Activated T-helper 17 cell treated with anti-CD3 and anti-CD28 coated beads, Interleukin-2, amount 50 U/mL, for 72 hours (primary cell): ENCODE measurements at regions not wholly inside any gene's neighbourhood (a gene's known extent, or its start where the extent isn't known, plus 50 kb on each side); places are given as distances from the start of the nearest gene placed in this dataset.

Experiments
- ATAC-seq: fragments of 150-1000 bp; cut with Tn5 transposase; replicated peaks from 2 replicates; pipeline ENCODE4 v1.10.0; 2021; ENCODE audit warnings: mild to moderate bottlenecking, moderate library complexity
- H3K27ac Mint-ChIP-seq: one replicate; pipeline ENCODE4 v1.8.0; 2022; ENCODE audit warnings: mixed read lengths
- H3K27me3 Mint-ChIP-seq: one replicate; pipeline ENCODE4 v1.8.0; 2022; ENCODE audit warnings: mixed read lengths
- H3K36me3 Mint-ChIP-seq: one replicate; pipeline ENCODE4 v1.8.0; 2022; ENCODE audit warnings: low read depth, mild to moderate bottlenecking, mixed read lengths
- H3K4me1 Mint-ChIP-seq: one replicate; pipeline ENCODE4 v1.8.0; 2022; ENCODE audit warnings: mixed read lengths
- H3K4me3 Mint-ChIP-seq: one replicate; pipeline ENCODE4 v1.8.0; 2022; ENCODE audit warnings: mild to moderate bottlenecking, mixed read lengths
- H3K9me3 Mint-ChIP-seq: one replicate; pipeline ENCODE4 v1.8.0; 2022; ENCODE audit warnings: mixed read lengths

DNA sequence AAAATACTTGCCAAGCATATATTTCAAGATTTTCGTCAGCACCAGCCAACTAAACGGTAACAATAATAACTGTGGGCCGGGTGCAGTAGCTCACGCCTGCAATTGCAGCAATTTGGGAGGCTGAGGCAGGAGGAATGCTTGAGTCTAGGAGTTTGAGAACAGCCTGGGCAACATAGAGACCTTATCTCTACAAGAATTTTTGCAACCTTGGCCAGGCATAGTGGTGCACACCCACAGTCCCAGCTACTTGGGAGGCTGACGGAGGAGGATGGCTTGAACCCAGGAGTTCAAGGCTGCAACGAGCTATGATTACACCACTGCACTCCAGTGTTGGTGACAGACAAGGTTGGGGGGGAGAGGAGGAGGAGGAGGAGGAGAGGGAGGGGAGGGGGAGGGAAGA lies 145.0 kb upstream of the TIAM1 start:
- Mint-ChIP-seq H3K27ac (no peak overlapping the region), H3K9me3 (peaks cover 10% of the 10 kb centered on the region), H3K27me3 (no peaks in the 10 kb centered on the region), H3K4me3 (no peak overlapping the region), H3K4me1 (no peaks in the 10 kb centered on the region), H3K36me3 (no peaks in the 10 kb centered on the region)
- no peak for ATAC-seq

DNA sequence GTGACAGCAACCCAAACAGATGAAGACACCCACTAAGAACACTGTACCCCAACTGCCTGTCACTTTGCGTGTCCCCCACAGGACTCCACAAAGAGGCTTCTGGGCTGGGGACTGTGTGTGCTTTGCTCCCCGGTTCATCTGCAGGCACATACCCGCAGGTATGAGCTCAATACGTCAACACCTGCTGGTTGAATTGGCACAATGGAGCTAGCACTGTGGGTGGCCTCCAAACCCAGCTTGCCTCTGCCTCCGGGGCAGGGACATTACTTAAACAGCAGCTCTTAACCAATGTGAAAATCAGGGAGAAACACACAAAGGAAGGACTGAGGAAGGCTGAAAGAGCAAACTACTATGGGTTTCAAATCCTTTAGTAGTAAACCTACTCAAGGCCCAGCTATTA lies 140.2 kb upstream of the TIAM1 start:
- H3K4me1 Mint-ChIP-seq = no peaks in the 10 kb centered on the region
- no peak for ATAC-seq
- no peaks in the 10 kb centered on the region for H3K27me3 Mint-ChIP-seq
- H3K9me3 Mint-ChIP-seq = peaks cover 10% of the 10 kb centered on the region
- no peak overlapping the region for H3K4me3 Mint-ChIP-seq
- H3K36me3 Mint-ChIP-seq = no peaks in the 10 kb centered on the region
- no peak overlapping the region for H3K27ac Mint-ChIP-seq

DNA sequence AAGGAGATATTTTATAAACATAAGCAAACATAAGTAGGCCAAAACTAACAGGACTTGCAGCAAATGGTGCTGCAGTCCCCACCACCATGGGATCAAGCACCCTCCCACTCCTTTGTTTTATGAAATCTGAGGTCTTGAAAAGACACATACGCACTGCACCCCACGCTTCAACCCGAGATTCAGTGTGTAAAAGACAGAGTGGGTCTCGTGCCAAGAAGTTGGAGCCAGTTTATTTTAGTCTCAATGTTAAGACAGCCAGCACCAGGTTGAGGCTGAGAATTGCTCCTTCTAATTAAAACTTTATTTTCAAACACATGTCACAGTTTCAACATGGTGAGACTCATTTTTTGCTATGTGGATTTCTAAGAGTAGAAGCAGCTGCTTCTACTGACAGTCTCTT lies 139.1 kb upstream of the TIAM1 start:
- Mint-ChIP-seq H3K27me3 (no peaks in the 10 kb centered on the region), H3K36me3 (no peaks in the 10 kb centered on the region), H3K4me1 (no peaks in the 10 kb centered on the region), H3K4me3 (no peak overlapping the region), H3K9me3 (peaks cover 10% of the 10 kb centered on the region), H3K27ac (no peak overlapping the region)
- ATAC-seq = no peak

DNA sequence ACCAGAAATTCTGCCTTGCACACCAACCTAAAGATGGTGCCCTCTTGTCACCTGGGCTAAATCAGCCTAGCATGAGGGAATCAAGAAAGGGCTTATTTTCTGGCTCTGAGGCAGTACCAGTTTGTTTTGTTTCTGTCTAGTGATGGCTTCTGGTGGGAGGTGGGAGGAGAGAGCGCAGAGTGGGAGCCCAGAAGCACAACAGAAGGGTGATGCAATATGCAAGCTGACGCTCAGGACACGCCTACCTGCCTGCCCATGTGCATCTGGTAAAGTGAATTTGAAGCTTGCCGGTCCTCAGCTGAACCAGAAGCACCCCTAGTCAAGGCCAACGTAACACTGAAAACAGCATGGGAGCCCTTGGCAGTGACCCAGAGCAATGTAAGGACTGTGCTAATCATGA lies 138.4 kb upstream of the TIAM1 start:
- Mint-ChIP-seq H3K27me3 (no peaks in the 10 kb centered on the region), H3K9me3 (peaks cover 10% of the 10 kb centered on the region), H3K36me3 (no peaks in the 10 kb centered on the region), H3K4me1 (no peaks in the 10 kb centered on the region), H3K4me3 (no peak overlapping the region), H3K27ac (no peak overlapping the region)
- no peak for ATAC-seq

DNA sequence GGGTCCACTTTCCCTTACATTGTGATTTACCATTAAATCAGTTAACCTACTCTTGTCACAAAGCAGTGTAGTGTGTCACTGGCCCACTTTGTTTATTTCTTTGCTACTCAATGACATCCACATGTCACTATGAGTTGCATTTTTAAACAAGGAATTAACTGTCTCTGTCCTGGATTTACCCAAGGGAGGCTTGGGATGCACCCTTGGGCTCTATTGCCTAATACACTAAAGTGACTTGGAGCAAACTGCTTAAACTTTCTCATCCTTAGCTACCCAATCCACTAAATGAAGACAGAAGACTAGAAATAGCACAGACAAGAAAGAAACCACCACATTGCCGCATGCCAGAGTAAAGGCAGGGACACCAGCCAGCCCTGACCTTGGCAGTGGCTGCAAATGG lies 136.2 kb upstream of the TIAM1 start:
- no peaks in the 10 kb centered on the region for H3K36me3 Mint-ChIP-seq
- ATAC-seq = no peak
- H3K4me1 Mint-ChIP-seq = no peaks in the 10 kb centered on the region
- peaks cover 5% of the 10 kb centered on the region for H3K9me3 Mint-ChIP-seq
- H3K27ac Mint-ChIP-seq = no peak overlapping the region
- no peak overlapping the region for H3K4me3 Mint-ChIP-seq
- no peaks in the 10 kb centered on the region for H3K27me3 Mint-ChIP-seq

DNA sequence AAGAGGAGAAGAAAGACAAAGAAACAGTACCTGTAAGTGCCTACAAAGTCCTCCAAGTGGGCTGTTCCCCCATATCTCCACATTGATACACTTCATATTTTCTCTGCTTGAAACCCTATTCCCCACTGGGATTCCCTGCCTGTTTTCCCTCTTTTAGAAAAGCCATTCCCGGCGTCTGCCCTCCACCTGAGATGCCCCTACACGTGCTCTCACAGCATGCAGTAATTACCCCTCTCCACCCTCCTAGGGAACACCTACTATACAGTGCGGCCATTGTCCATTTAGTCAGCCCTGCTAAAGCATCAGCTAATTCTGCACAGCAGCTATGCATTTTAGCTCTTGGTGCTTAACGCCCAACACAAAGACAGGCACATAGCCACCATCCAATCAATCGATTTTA lies 135.7 kb upstream of the TIAM1 start:
- no peak for ATAC-seq
- Mint-ChIP-seq H3K4me3 (no peak overlapping the region), H3K36me3 (no peaks in the 10 kb centered on the region), H3K9me3 (peaks cover 1% of the 10 kb centered on the region), H3K4me1 (no peaks in the 10 kb centered on the region), H3K27me3 (no peaks in the 10 kb centered on the region), H3K27ac (no peak overlapping the region)

DNA sequence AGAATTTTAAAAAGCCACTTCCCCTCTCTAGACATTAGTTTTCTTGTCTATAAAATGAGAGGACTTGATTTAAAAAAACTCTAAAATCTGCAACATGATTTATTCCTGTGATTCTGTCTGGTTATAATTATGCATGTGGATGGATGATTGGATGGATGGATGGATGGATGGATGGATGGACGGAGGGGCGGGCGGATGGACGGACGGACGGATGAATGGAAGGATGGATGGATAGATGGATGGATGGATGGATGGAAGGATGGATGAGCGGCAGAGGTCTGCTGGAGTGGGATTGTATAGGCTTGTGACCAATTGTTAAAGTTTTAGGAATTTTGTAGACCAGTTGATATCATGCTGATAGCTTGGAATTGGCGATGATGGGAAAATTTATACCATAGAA lies 135.2 kb upstream of the TIAM1 start:
- H3K36me3 Mint-ChIP-seq = no peaks in the 10 kb centered on the region
- H3K27ac Mint-ChIP-seq = no peak overlapping the region
- H3K9me3 Mint-ChIP-seq = no peaks in the 10 kb centered on the region
- no peak overlapping the region for H3K4me3 Mint-ChIP-seq
- no peak for ATAC-seq
- no peaks in the 10 kb centered on the region for H3K27me3 Mint-ChIP-seq
- H3K4me1 Mint-ChIP-seq = no peaks in the 10 kb centered on the region

DNA sequence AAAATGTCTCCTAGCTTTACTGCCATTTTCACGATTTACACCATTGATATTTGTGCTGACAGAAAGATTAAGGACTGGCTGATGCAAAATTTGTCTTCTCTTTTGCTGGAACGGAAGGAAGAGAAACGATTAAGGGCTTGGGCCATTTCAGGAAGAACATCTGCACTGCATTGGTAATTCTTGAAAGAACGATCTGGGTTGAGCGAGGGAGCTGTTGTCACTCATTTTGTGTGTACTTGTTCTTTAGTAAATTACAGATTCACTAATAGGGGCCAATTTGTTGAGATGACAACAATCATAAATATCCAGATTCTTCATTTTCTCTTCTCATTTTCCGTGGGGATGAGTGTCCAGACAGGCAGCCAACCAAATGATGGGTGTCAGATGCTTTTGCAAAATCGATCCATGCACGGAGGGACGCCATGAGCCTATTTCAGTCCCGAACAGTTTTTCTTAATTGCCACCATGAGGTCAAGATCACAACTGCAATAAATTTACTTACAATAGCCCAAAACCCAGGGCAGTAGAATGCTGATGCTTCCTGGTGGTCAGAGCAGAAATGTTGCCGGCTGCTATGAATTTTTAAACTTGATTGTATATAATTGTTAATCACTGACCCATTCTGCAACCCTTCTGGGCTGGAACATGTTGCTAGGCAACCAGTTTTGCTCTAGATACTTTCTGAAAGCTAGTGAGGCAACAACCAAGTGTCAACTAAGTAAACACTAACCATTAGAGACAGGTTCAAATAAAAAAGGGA lies 132.4 kb upstream of the TIAM1 start:
- Mint-ChIP-seq H3K27ac (no peak overlapping the region), H3K27me3 (no peaks in the 10 kb centered on the region), H3K4me3 (no peak overlapping the region), H3K36me3 (no peaks in the 10 kb centered on the region), H3K9me3 (no peaks in the 10 kb centered on the region), H3K4me1 (no peaks in the 10 kb centered on the region)
- no peak for ATAC-seq

DNA sequence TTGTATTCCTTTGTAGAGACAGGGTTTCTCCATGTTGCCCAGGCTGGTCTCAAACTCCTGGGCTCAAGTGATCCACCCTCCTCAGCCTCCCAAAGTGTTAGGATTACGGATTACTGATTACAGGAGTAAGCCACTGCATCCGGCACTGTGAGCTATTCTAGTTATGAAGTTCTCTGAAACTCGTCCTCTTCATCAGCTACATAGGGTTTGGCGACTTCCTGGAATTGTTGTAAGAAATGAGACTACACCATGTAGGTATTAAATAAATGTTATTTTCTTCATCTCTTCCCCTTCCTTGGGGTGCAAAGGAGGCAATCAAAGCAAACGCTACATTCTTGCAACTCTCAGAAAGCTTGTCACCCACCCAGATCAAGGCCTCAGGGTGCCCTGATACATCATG lies 131.2 kb upstream of the TIAM1 start:
- no peak for ATAC-seq
- Mint-ChIP-seq H3K9me3 (no peaks in the 10 kb centered on the region), H3K27me3 (no peaks in the 10 kb centered on the region), H3K36me3 (no peaks in the 10 kb centered on the region), H3K4me1 (no peaks in the 10 kb centered on the region), H3K4me3 (no peak overlapping the region), H3K27ac (no peak overlapping the region)

DNA sequence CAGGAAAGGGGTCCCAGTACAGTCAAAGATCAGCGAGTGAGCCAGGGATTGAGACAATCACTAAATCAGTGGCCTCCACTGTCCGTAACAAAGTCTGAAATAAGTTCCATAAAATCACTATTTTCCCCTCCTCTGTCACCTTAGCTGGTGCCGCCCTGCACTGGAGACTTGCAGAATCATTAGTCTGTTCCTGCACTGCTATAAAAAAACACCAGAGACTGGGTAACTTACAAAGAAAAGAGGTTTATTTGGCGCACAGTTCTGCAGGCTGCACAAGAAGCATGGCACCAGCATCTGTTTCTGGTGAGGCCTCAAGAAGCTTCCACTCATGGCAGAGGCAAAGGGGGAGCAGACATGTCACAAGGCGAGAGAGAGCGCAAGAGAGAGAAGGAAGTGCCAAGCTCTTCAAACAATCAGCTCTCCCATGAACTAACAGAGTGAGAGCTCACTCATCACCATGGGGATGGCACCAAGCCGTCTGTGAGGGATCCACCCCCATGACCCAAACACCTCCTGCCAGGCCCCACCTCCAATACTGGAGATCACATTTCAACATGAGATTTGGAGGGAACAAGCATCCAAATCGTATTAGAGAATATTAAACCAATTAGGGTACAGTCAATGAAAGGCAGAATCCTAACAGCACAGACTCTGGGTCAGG lies 129.8 kb upstream of the TIAM1 start:
- no peak overlapping the region for H3K27ac Mint-ChIP-seq
- no peak overlapping the region for H3K4me3 Mint-ChIP-seq
- no peaks in the 10 kb centered on the region for H3K4me1 Mint-ChIP-seq
- no peaks in the 10 kb centered on the region for H3K36me3 Mint-ChIP-seq
- no peak for ATAC-seq
- no peaks in the 10 kb centered on the region for H3K27me3 Mint-ChIP-seq
- H3K9me3 Mint-ChIP-seq = no peaks in the 10 kb centered on the region

DNA sequence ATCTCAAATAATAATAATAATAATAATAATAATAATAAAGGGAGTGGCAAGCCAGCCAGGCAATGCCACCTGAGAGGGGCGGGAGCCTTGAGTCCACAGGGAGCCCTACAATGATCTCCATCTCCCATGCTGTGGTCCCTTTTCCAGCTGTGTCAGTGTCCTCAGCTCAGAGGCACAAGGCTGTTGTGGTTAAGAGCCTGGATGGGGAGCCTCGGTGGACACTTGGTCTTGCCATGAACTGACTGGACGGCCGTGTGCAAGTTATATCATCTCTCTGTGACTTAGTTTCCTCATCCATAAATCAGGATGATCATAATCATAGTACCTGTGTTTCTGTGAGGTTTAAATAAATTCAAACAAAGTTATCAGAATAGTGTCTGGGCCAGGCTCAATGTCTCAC lies 127.8 kb upstream of the TIAM1 start:
- H3K9me3 Mint-ChIP-seq = no peaks in the 10 kb centered on the region
- no peak overlapping the region for H3K27ac Mint-ChIP-seq
- ATAC-seq = no peak
- H3K4me3 Mint-ChIP-seq = no peak overlapping the region
- no peaks in the 10 kb centered on the region for H3K4me1 Mint-ChIP-seq
- H3K36me3 Mint-ChIP-seq = no peaks in the 10 kb centered on the region
- H3K27me3 Mint-ChIP-seq = no peaks in the 10 kb centered on the region

DNA sequence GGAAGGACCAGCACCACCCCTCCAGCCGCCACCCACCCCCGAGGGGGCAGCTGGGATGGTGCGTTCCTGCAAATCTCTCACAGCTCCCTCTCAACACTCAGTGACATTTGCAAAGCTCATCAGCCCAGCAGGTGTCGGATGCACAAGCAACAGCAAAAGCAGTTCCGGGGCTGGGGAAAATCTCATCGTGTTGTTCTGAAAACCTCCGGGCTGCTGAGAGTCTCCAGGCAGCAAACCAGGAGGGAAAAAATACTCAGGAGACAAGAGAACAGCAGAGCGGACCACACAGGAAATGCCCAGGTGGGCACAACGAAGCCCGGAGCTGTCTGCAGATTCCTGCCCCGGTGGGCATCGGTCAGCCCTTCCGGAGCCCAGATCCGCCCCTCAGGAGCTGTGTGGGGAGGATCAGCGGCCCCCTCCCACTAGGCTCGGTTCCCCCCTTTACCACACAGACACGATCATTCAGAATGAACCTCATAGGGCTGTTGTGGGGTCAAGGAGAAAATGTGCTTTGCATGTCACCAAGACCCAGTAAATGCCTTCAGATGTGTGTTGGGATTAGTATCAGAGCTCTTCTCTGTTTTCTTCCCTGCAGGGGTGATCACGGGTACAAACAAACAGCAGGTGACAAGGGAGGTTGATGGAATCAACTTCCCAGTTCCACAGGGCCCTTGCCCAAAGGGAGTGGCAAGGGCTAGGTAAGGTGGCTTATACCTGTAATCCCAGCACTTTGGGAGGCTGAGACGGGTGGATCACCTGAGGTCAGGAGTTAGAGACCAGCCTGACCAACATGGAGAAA lies 127.0 kb upstream of the TIAM1 start:
- no peak for ATAC-seq
- Mint-ChIP-seq H3K9me3 (no peaks in the 10 kb centered on the region), H3K4me3 (no peak overlapping the region), H3K27me3 (no peaks in the 10 kb centered on the region), H3K4me1 (no peaks in the 10 kb centered on the region), H3K36me3 (no peaks in the 10 kb centered on the region), H3K27ac (no peak overlapping the region)

DNA sequence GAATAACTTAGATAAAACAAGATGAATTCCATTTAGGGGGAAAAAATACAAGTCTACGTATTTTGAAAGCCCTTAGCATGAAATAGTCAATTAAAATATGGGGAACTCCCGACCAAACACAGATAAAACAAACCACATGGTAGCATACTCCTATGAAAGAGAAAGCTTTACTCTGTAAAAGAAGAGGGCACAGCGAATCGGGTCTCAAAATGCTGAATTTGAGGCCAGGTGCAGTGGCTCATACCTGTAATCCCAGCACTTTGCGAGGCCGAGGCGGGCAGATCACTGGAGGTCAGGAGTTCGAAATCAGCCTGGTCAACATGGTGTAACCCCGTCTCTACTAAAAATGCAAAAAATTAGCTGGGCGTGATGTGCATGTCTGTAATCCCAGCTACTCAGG lies 116.9 kb upstream of the TIAM1 start:
- Mint-ChIP-seq H3K4me3 (no peak overlapping the region), H3K4me1 (no peaks in the 10 kb centered on the region), H3K27me3 (no peaks in the 10 kb centered on the region), H3K36me3 (no peaks in the 10 kb centered on the region), H3K27ac (no peak overlapping the region), H3K9me3 (no peaks in the 10 kb centered on the region)
- peak; percentile 16 for ATAC-seq

DNA sequence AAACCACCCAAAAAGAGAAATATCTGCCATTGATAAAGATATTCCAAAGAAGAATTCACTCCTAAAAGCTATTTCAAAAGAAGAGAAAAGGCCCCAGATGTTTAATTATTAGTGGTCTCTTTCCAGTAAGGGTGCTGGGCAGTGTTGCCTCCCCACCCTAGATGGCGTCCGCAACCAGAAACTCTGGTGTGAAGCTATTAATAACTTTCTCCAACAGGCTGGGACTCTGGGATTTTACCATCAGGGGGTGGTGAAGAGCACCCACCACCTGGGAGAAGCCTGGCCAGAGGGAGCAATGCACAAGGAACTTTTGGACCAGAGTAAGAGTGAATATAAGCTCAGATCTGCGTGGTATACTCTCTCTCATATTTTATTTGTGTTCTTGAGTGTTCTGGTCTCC lies 115.4 kb upstream of the TIAM1 start:
- Mint-ChIP-seq H3K36me3 (no peaks in the 10 kb centered on the region), H3K4me3 (no peak overlapping the region), H3K4me1 (no peaks in the 10 kb centered on the region), H3K9me3 (no peaks in the 10 kb centered on the region), H3K27me3 (no peaks in the 10 kb centered on the region), H3K27ac (no peak overlapping the region)
- no peak for ATAC-seq

DNA sequence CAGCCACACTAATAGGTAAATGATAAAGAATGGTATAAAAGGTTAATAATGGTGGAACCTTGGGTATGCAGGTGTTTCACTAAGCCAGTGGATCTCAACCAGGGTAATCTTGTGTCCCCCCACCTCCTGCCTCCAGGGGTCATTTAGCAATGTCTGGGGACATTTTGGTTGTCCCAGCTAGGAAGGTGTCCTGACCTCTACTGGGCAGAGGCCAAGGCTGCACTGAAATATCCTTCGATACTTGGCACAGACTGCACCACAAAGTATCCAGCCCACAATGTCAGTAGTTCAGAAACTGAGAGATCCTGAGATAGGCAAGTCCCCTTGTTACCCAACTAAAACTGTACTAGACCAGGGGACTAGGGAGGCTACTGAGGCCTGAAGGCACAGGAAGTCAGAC lies 113.6 kb upstream of the TIAM1 start:
- ATAC-seq = no peak
- Mint-ChIP-seq H3K36me3 (no peaks in the 10 kb centered on the region), H3K27me3 (no peaks in the 10 kb centered on the region), H3K9me3 (no peaks in the 10 kb centered on the region), H3K27ac (no peak overlapping the region), H3K4me3 (no peak overlapping the region), H3K4me1 (no peaks in the 10 kb centered on the region)
